ENCODE measurements at regions not wholly inside any gene's neighbourhood (a gene's known extent, or its start where the extent isn't known, plus 50 kb on each side); places are given as distances from the start of the nearest gene placed in this dataset.

GRCh38 chr1:4532656-4533055 is 121.8 kb upstream of the AJAP1 start:
- DNase-seq (ENCODE audit: low read depth), result no peak

- no peak for DNase-seq (ENCODE audit: low read depth)
These were observed 107.5 kb upstream of the AJAP1 start for GRCh38 chr1:4546911-4547310.

GRCh38 chr1:4549930-4550329 is 104.5 kb upstream of the AJAP1 start:
- DNase-seq (ENCODE audit: low read depth), result no peak

GRCh38 chr1:4550941-4551340 is 103.5 kb upstream of the AJAP1 start:
- no peak for DNase-seq (ENCODE audit: low read depth)

GRCh38 chr1:4551706-4552105 is 102.7 kb upstream of the AJAP1 start:
- DNase-seq (ENCODE audit: low read depth), result no peak

- DNase-seq (ENCODE audit: low read depth), result no peak
These were observed 100.6 kb upstream of the AJAP1 start for GRCh38 chr1:4553761-4554160.

- DNase-seq (ENCODE audit: low read depth), result no peak
These were observed 100.0 kb upstream of the AJAP1 start for GRCh38 chr1:4554271-4554865.

GRCh38 chr1:4557949-4558348 is 96.5 kb upstream of the AJAP1 start:
- no peak for DNase-seq (ENCODE audit: low read depth)

GRCh38 chr1:4561205-4561604 is 93.2 kb upstream of the AJAP1 start:
- no peak for DNase-seq (ENCODE audit: low read depth)

- DNase-seq (ENCODE audit: low read depth), result no peak
These were observed 92.1 kb upstream of the AJAP1 start for GRCh38 chr1:4562321-4562720.

- no peak for DNase-seq (ENCODE audit: low read depth)
These were observed 90.8 kb upstream of the AJAP1 start for GRCh38 chr1:4563586-4563985.

GRCh38 chr1:4564051-4564450 is 90.4 kb upstream of the AJAP1 start:
- no peak for DNase-seq (ENCODE audit: low read depth)

- no peak for DNase-seq (ENCODE audit: low read depth)
These were observed 89.2 kb upstream of the AJAP1 start for GRCh38 chr1:4565166-4565565.

- no peak for DNase-seq (ENCODE audit: low read depth)
These were observed 88.5 kb upstream of the AJAP1 start for GRCh38 chr1:4565801-4566449.

- DNase-seq (ENCODE audit: low read depth), result no peak
These were observed 83.1 kb upstream of the AJAP1 start for GRCh38 chr1:4571263-4571662.

GRCh38 chr1:4573526-4573925 is 80.9 kb upstream of the AJAP1 start:
- no peak for DNase-seq (ENCODE audit: low read depth)

- DNase-seq (ENCODE audit: low read depth), result no peak
These were observed 72.6 kb upstream of the AJAP1 start for GRCh38 chr1:4581807-4582206.

- DNase-seq (ENCODE audit: low read depth), result no peak
These were observed 70.0 kb upstream of the AJAP1 start for GRCh38 chr1:4584449-4584848.

GRCh38 chr1:4585216-4585615 is 69.2 kb upstream of the AJAP1 start:
- no peak for DNase-seq (ENCODE audit: low read depth)

- no peak for DNase-seq (ENCODE audit: low read depth)
These were observed 68.7 kb upstream of the AJAP1 start for GRCh38 chr1:4585705-4586104.

- no peak for DNase-seq (ENCODE audit: low read depth)
These were observed 67.7 kb upstream of the AJAP1 start for GRCh38 chr1:4586611-4587160.

GRCh38 chr1:4587721-4588120 is 66.7 kb upstream of the AJAP1 start:
- DNase-seq (ENCODE audit: low read depth), result no peak

- DNase-seq (ENCODE audit: low read depth), result no peak
These were observed 63.7 kb upstream of the AJAP1 start for GRCh38 chr1:4590756-4591155.

GRCh38 chr1:4591926-4592325 is 62.5 kb upstream of the AJAP1 start:
- no peak for DNase-seq (ENCODE audit: low read depth)

Measured in stimulated activated CD4-positive, alpha-beta T cell treated with anti-CD3 and anti-CD28 coated beads, Interleukin-2, amount 100 ng/mL, for 4 hours (primary cell).